Vagina (tissue), 2 donors: ENCODE measurements at regions not wholly inside any gene's neighbourhood (a gene's known extent, or its start where the extent isn't known, plus 50 kb on each side); places are given as distances from the start of the nearest gene placed in this dataset.

ENCODE experiments used
- DNase-seq, 2 donors: peaks; one replicate each; pipeline ENCODE4 v3.0.0-alpha.2; 2017; ENCODE audit errors: extremely low spot score in 2 of 2
- H3K27ac ChIP-seq: fragments of 200-600 bp; sonication (generic); one replicate; pipeline ENCODE4 v1.5.1; 2019
- H3K27me3 ChIP-seq: fragments of 200-600 bp; sonication (generic); one replicate; pipeline ENCODE4 v1.5.1; 2019
- H3K36me3 ChIP-seq, 2 donors: fragments of 200-600 bp; sonication (generic); one replicate each; pipeline ENCODE4 v1.5.1; 2017 to 2019
- H3K4me1 ChIP-seq: fragments of 200-600 bp; sonication (generic); one replicate; pipeline ENCODE4 v1.5.1; 2019
- H3K4me3 ChIP-seq, 2 donors: fragments of 200-600 bp; sonication (generic); 1 replicate in 1 of 2; 2 replicates in 1 of 2; pipeline ENCODE4 v1.5.1; 2016 to 2019
- H3K9me3 ChIP-seq: fragments of 200-600 bp; sonication (generic); one replicate; pipeline ENCODE4 v1.5.1; 2019
- POLR2A ChIP-seq, 2 donors: fragments of 450-650 bp; IDR thresholded peaks; one replicate each; pipeline ENCODE4 v1.6.1; 2017; ENCODE audit warnings: antibody characterized with exemption in 2 of 2, mild to moderate bottlenecking in 2 of 2, moderate library complexity in 2 of 2
- POLR2AphosphoS5 ChIP-seq, 2 donors: sonication (generic); formaldehyde crosslinking; IDR thresholded peaks; one replicate each; pipeline ENCODE4 v1.9.0; 2017; ENCODE audit warnings: antibody characterized with exemption in 2 of 2, mild to moderate bottlenecking in 2 of 2, low read depth in 1 of 2; ENCODE audit not compliant: insufficient read depth in 1 of 2
- intact Hi-C: fragments of 100-400 bp; cut with DNase I; formaldehyde crosslinking; loops from one replicate; pipeline ENCODE4 v1.15.1; 2023
- TF ChIP-seq, protein P1 (sequence below), 3 experiments: fragments of 450-650 bp in 2 of 3; fragments of 200-600 bp in 1 of 3; sonication (generic) in 1 of 3; IDR thresholded peaks; one replicate each; pipeline ENCODE4 v1.5.1; 2017 to 2019; ENCODE audit warnings: antibody characterized with exemption in 3 of 3, mild to moderate bottlenecking in 2 of 3, moderate library complexity in 2 of 3

DNA sequence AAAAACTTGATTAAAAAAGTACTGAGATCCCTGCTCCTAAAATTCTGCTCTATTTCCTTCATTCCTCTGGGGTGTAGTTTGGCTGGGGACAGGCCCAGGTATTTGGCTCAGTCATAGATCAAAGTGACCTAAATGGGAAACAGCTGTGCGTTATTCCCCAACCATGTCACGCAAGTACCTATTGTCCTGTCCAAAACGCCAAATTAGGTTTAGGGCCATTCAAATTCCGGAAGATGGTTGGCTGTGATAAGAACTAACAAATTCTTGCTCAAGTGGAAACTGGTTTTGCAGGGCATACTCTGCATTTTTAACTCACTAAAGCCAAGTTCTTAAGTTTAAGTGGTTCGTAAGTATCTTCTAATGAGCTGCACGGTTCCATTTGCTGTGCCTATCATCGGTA lies 147.6 kb upstream of the TMEM170B start:
- Histone ChIP-seq H3K27ac (no peak overlapping the region), H3K36me3 (no peaks in the 10 kb centered on the region), H3K4me3 (no peak overlapping the region), H3K9me3 (no peaks in the 10 kb centered on the region), H3K27me3 (no peaks in the 10 kb centered on the region), H3K4me1 (no peaks in the 10 kb centered on the region)
- no peak for DNase-seq
- TF ChIP-seq POLR2AphosphoS5 (IDR thresholded peaks at IDR 0.05; ENCODE audit: insufficient read depth in 1 of 2, low read depth in 1 of 2) (peak in 1 of 2 donors; percentile 88), POLR2A (IDR thresholded peaks at IDR 0.05) (no peak)
- TF ChIP-seq, protein P1, sequence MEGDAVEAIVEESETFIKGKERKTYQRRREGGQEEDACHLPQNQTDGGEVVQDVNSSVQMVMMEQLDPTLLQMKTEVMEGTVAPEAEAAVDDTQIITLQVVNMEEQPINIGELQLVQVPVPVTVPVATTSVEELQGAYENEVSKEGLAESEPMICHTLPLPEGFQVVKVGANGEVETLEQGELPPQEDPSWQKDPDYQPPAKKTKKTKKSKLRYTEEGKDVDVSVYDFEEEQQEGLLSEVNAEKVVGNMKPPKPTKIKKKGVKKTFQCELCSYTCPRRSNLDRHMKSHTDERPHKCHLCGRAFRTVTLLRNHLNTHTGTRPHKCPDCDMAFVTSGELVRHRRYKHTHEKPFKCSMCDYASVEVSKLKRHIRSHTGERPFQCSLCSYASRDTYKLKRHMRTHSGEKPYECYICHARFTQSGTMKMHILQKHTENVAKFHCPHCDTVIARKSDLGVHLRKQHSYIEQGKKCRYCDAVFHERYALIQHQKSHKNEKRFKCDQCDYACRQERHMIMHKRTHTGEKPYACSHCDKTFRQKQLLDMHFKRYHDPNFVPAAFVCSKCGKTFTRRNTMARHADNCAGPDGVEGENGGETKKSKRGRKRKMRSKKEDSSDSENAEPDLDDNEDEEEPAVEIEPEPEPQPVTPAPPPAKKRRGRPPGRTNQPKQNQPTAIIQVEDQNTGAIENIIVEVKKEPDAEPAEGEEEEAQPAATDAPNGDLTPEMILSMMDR (IDR thresholded peaks at IDR 0.05): no peak
- intact Hi-C loops: no loop called here

DNA sequence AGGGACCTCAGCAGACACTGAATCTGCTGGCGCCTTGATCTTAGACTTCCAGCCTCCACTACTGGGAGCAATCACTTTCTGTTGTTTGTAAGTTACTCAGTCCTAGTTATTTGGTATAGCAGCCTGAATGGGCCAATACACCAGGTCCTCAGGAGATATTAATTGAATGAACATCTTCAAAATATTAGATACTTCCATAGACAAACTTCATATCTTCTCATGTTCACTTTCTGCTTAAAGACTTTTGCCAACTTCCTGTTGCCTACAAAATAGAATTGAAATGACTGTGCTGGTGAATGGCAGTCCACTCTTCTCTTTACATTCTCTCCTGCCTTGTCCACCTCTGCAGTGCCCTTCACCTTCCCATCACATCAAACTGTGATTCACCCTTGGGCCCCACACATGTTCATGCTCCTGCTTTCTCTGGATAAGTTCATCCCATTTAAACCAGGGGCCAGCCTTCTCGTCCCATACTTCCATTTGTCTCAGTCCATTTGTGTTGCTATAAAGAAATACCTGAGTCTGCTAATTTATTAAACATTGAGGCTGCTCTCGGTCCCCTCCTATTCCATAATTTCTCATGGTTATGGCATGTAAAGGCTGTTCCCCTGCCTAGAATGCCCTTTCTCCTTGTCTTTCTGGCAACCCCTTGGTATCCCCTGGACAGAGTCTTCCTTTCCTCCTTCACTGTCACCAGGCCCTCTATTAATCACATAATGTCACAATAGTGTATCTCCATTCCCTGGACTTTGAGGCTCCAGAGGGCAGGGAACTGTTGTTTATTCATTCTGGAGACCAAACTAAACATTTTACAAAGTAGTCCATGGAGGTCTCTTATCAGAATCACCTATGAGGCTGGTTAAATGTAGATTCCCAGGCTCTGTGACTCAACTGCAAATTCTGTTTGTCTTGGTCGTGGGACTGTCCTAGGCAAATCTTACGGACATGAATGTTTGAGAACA lies 148.3 kb upstream of the TMEM170B start:
- H3K27me3 ChIP-seq: no peaks in the 10 kb centered on the region
- intact Hi-C loops: no loop called here
- no peaks in the 10 kb centered on the region for H3K9me3 ChIP-seq
- peak overlapping the region; percentile 28 for H3K27ac ChIP-seq
- DNase-seq: no peak
- no peaks in the 10 kb centered on the region for H3K4me1 ChIP-seq
- no peak for TF ChIP-seq POLR2A (IDR thresholded peaks at IDR 0.05)
- no peak for TF ChIP-seq POLR2AphosphoS5 (IDR thresholded peaks at IDR 0.05; ENCODE audit: insufficient read depth in 1 of 2, low read depth in 1 of 2)
- TF ChIP-seq, protein P1 (IDR thresholded peaks at IDR 0.05): no peak
- no peak overlapping the region for H3K4me3 ChIP-seq
- H3K36me3 ChIP-seq: no peaks in the 10 kb centered on the region

DNA sequence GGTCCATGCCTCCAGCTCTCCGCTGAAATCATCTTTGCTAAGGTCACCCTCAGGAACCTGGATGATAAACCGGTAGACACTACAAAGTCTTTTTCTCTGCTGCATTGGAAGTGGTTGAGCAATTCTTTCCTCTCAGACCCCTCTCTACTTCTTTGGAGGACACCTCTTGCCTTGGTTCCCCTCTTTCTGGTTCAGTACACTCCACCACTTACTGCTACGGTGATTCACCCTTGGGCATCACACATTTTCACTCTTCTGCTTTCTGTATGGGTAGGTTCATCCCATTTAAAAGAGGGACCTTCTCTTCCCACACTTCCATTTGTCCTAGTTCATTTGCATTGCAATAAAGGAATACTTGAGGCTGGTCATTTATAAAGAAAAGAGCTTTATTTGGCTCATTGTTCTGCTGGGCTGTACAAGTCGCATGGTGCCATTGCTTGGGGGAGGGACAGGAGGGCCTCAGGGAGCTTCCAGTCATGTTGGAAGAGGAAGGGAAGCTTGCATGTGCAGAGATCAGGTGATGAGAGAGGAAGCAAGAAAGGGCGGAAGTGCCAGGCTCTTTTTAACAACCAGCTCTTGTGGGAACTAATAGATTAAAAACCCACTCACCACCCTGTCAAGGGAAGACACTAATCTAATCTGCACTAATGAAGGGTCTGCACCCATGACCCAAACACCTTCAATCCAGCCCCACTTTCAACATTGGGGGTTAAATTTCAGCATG lies 149.7 kb upstream of the TMEM170B start:
- Histone ChIP-seq H3K27ac (no peak overlapping the region), H3K27me3 (no peaks in the 10 kb centered on the region), H3K36me3 (no peaks in the 10 kb centered on the region), H3K4me3 (no peak overlapping the region), H3K9me3 (no peaks in the 10 kb centered on the region), H3K4me1 (no peaks in the 10 kb centered on the region)
- DNase-seq: no peak
- TF ChIP-seq POLR2A (IDR thresholded peaks at IDR 0.05) (no peak), POLR2AphosphoS5 (IDR thresholded peaks at IDR 0.05; ENCODE audit: insufficient read depth in 1 of 2, low read depth in 1 of 2) (no peak)
- TF ChIP-seq, protein P1 (IDR thresholded peaks at IDR 0.05): no peak
- intact Hi-C loops: no loop called here

DNA sequence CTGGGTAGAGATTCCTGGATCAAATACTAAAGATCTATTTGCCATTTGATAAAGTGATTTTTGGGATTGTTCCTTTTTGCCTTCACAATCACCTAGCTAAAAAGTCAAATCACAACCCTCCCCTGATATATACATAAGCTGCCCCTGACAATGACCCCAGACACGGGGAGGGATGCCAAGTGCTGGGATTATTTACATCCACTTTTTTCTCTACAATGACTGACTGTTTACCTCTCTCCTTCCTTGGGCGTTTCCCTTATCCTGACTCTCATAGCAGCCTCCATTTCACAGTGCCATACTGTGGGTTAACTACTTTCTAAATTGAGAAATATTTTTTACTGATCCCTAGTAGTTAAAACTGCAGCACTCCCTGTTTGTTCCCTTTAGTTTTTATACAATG lies 150.8 kb upstream of the TMEM170B start:
- no peaks in the 10 kb centered on the region for H3K9me3 ChIP-seq
- TF ChIP-seq, protein P1 (IDR thresholded peaks at IDR 0.05): no peak
- TF ChIP-seq POLR2A (IDR thresholded peaks at IDR 0.05): no peak
- no peak for TF ChIP-seq POLR2AphosphoS5 (IDR thresholded peaks at IDR 0.05; ENCODE audit: insufficient read depth in 1 of 2, low read depth in 1 of 2)
- no peak overlapping the region for H3K4me3 ChIP-seq
- no peaks in the 10 kb centered on the region for H3K36me3 ChIP-seq
- no peaks in the 10 kb centered on the region for H3K4me1 ChIP-seq
- no peak for DNase-seq
- H3K27ac ChIP-seq: no peak overlapping the region
- intact Hi-C loops: no loop called here
- no peaks in the 10 kb centered on the region for H3K27me3 ChIP-seq
